B cell (primary cell): ENCODE measurements at regions not wholly inside any gene's neighbourhood (a gene's known extent, or its start where the extent isn't known, plus 50 kb on each side); places are given as distances from the start of the nearest gene placed in this dataset.

Experiments used
- ATAC-seq: fragments of 200-7000 bp; cut with Tn5 transposase; one replicate; pipeline ENCODE4 v1.10.0; 2021; ENCODE audit warnings: low read depth, mild to moderate bottlenecking, moderate number of reproducible peaks, moderate library complexity
- CTCF ChIA-PET: fragments of 350-600 bp; sonication (Branson Sonifier 250); formaldehyde crosslinking; loops from one replicate; lab custom pipeline; 2021; ENCODE audit warnings: antibody characterized with exemption, inconsistent platforms; lab: Charles Lee
- POLR2A ChIA-PET: fragments of 350-600 bp; sonication (Branson Sonifier 250); formaldehyde crosslinking; loops from one replicate; lab custom pipeline; 2021; ENCODE audit warnings: antibody characterized with exemption; lab: Charles Lee
- DNase-seq: peaks from one replicate; pipeline ENCODE4 v3.0.0; 2013
- H2AFZ ChIP-seq: 2 replicates; pipeline ENCODE4 v1.6.1; 2012; ENCODE audit warnings: mild to moderate bottlenecking, low read depth, low read length; ENCODE audit not compliant: insufficient read depth, poor library complexity, severe bottlenecking
- H3K27ac ChIP-seq, 2 donors: 1 replicate in 1 of 2; 2 replicates in 1 of 2; pipeline ENCODE4 v1.5.1; 2012 to 2013; ENCODE audit warnings: low read length in 2 of 2, mild to moderate bottlenecking in 2 of 2, moderate library complexity in 1 of 2
- H3K27me3 ChIP-seq, 4 experiments: fragments of 200-600 bp in 1 of 4; sonication (generic) in 1 of 4; replicated peaks in 1 of 4; 1 replicate in 2 of 4; 2 replicates in 2 of 4; pipeline versions ENCODE4 v1.6.1 to v1.7.0; 2013 to 2016; ENCODE audit warnings: low read length in 3 of 4, mild to moderate bottlenecking in 2 of 4, mixed read lengths in 1 of 4, moderate library complexity in 1 of 4; ENCODE audit not compliant: insufficient read depth in 4 of 4, control insufficient read depth in 3 of 4; ENCODE audit errors: control extremely low read depth in 1 of 4
- H3K36me3 ChIP-seq, 2 experiments: replicated peaks in 1 of 2; 1 replicate in 1 of 2; 2 replicates in 1 of 2; pipeline versions ENCODE4 v1.6.1 to v1.7.1; 2013; ENCODE audit warnings: low read length in 1 of 2; ENCODE audit not compliant: insufficient read depth in 2 of 2, control insufficient read depth in 1 of 2; ENCODE audit errors: control extremely low read depth in 1 of 2, extremely low read depth in 1 of 2
- H3K4me1 ChIP-seq, 2 donors: fragments of 200-600 bp in 1 of 2; sonication (generic) in 1 of 2; 1 replicate in 1 of 2; 2 replicates in 1 of 2; pipeline versions ENCODE4 v1.5.1 to v1.6.1; 2013 to 2017; ENCODE audit warnings: low read length in 2 of 2; ENCODE audit not compliant: control insufficient read depth in 2 of 2, insufficient read depth in 2 of 2
- H3K4me2 ChIP-seq: replicated peaks from 2 replicates; pipeline ENCODE3; 2012; ENCODE audit warnings: mild to moderate bottlenecking, low read depth, low read length; ENCODE audit not compliant: poor library complexity, severe bottlenecking
- H3K4me3 ChIP-seq, 5 experiments: fragments of 200-600 bp in 1 of 5; sonication (generic) in 1 of 5; 1 replicate in 3 of 5; 2 replicates in 2 of 5; pipeline versions ENCODE4 v1.5.1 to v1.7.0; 2011 to 2016; ENCODE audit warnings: low read length in 4 of 5, mild to moderate bottlenecking in 4 of 5, low read depth in 2 of 5, control low read depth in 1 of 5, moderate library complexity in 1 of 5; ENCODE audit not compliant: insufficient read depth in 1 of 5; ENCODE audit errors: control extremely low read depth in 1 of 5, extremely low read depth in 1 of 5
- H3K79me2 ChIP-seq: fragments of 200-600 bp; sonication (generic); one replicate; pipeline ENCODE4 v1.6.0; 2016; ENCODE audit warnings: low read length; ENCODE audit not compliant: control insufficient read depth, insufficient read depth
- H3K9ac ChIP-seq: fragments of 200-600 bp; sonication (generic); 2 replicates; pipeline ENCODE4 v1.6.1; 2017; ENCODE audit warnings: mild to moderate bottlenecking, low read length, moderate library complexity
- H3K9me3 ChIP-seq, 3 donors: one replicate each; pipeline versions ENCODE4 v1.6.1 to v1.7.1; 2013; ENCODE audit warnings: low read length in 2 of 3; ENCODE audit not compliant: control insufficient read depth in 2 of 3, insufficient read depth in 1 of 3; ENCODE audit errors: control extremely low read depth in 1 of 3
- H4K20me1 ChIP-seq: 2 replicates; pipeline ENCODE4 v1.6.0; 2012; ENCODE audit warnings: mild to moderate bottlenecking, low read length; ENCODE audit not compliant: insufficient read depth, control insufficient read depth, poor library complexity, severe bottlenecking
- H3K27ac Mint-ChIP-seq: one replicate; pipeline ENCODE4 v1.8.0; 2021; ENCODE audit warnings: mixed read lengths
- H3K27me3 Mint-ChIP-seq: one replicate; pipeline ENCODE4 v1.8.0; 2021; ENCODE audit warnings: mixed read lengths
- H3K4me1 Mint-ChIP-seq: one replicate; pipeline ENCODE4 v1.8.0; 2021; ENCODE audit warnings: mixed read lengths
- H3K4me3 Mint-ChIP-seq: one replicate; pipeline ENCODE4 v1.8.0; 2021; ENCODE audit warnings: mixed read lengths
- H3K9me3 Mint-ChIP-seq: one replicate; pipeline ENCODE4 v1.8.0; 2022; ENCODE audit warnings: mixed read lengths; ENCODE audit not compliant: insufficient read depth
- CTCF ChIP-seq: fragments of 200-600 bp; IDR thresholded peaks from one replicate; pipeline ENCODE4 v1.8.0; 2022; ENCODE audit warnings: antibody characterized with exemption, mild to moderate bottlenecking
- EZH2 ChIP-seq: IDR thresholded peaks from 2 replicates; pipeline ENCODE4 v1.6.1; 2012; ENCODE audit warnings: borderline replicate concordance, low read depth, mild to moderate bottlenecking, moderate library complexity, low read length; ENCODE audit not compliant: insufficient read depth, poor library complexity, severe bottlenecking
- WGBS: methylation state at CpG from one replicate; pipeline ENCODE4 v1.1.5; 2013; ENCODE audit warnings: missing lambda C conversion rate; ENCODE audit not compliant: insufficient coverage; 5-methylcytosine and 5-hydroxymethylcytosine counted together
- intact Hi-C: fragments of 100-400 bp; cut with micrococcal nuclease; formaldehyde crosslinking; loops from one replicate; pipeline ENCODE4 v1.10.0; 2022

GRCh38 chr2:76572981-76573380 is 862.3 kb upstream of the GCFC2 start:
- no peak overlapping the region for H3K27ac ChIP-seq
- ATAC-seq (no peak), DNase-seq (no peak)
- H2AFZ ChIP-seq: no peak overlapping the region
- H3K9me3 ChIP-seq: no peaks in the 10 kb centered on the region
- H3K27me3 ChIP-seq: no peaks in the 10 kb centered on the region
- H3K36me3 ChIP-seq: no peaks in the 10 kb centered on the region
- H3K4me2 ChIP-seq: no peak overlapping the region
- H3K4me3 ChIP-seq: no peak overlapping the region
- intact Hi-C loops: no loop called here
- POLR2A ChIA-PET: no interaction called here
- no CpG with 5 or more reads among the region's 2 CpGs for WGBS
- no peaks in the 10 kb centered on the region for H4K20me1 ChIP-seq
- no peak overlapping the region for H3K9ac ChIP-seq
- Mint-ChIP-seq H3K27ac (no peak overlapping the region), H3K4me3 (no peak overlapping the region), H3K9me3 (no peaks in the 10 kb centered on the region), H3K4me1 (no peaks in the 10 kb centered on the region), H3K27me3 (no peaks in the 10 kb centered on the region)
- no peaks in the 10 kb centered on the region for H3K79me2 ChIP-seq
- TF ChIP-seq EZH2 (no peak), CTCF (no peak)
- CTCF ChIA-PET: no interaction called here
- H3K4me1 ChIP-seq: no peaks in the 10 kb centered on the region

- no peaks in the 10 kb centered on the region for H3K9me3 ChIP-seq
- H3K9me3 Mint-ChIP-seq: no peaks in the 10 kb centered on the region
- WGBS: 72% methylated on average over 6 of the region's 6 CpGs
- H3K4me1 ChIP-seq: no peaks in the 10 kb centered on the region
- TF ChIP-seq EZH2: no peak
- no peak for TF ChIP-seq CTCF
- no peaks in the 10 kb centered on the region for H3K27me3 ChIP-seq
- H3K4me1 Mint-ChIP-seq: no peaks in the 10 kb centered on the region
- no peak overlapping the region for H3K9ac ChIP-seq
- intact Hi-C loops: no loop called here
- ATAC-seq: no peak
- no peak overlapping the region for H3K27ac Mint-ChIP-seq
- no peaks in the 10 kb centered on the region for H3K27me3 Mint-ChIP-seq
- no peak overlapping the region for H2AFZ ChIP-seq
- H3K4me3 Mint-ChIP-seq: no peak overlapping the region
- H3K4me2 ChIP-seq: no peak overlapping the region
- no peaks in the 10 kb centered on the region for H4K20me1 ChIP-seq
- ChIA-PET POLR2A (no interaction called here), CTCF (no interaction called here)
- no peaks in the 10 kb centered on the region for H3K36me3 ChIP-seq
- H3K27ac ChIP-seq: no peak overlapping the region
- H3K4me3 ChIP-seq: no peak overlapping the region
- H3K79me2 ChIP-seq: no peaks in the 10 kb centered on the region
- DNase-seq: no peak
Observed at GRCh38 chr2:76569819-76570218, 859.1 kb upstream of the GCFC2 start.
